ENCODE measurements at regions not wholly inside any gene's neighbourhood (a gene's known extent, or its start where the extent isn't known, plus 50 kb on each side); places are given as distances from the start of the nearest gene placed in this dataset.
A peak's percentile ranks its signal among the peaks of the same experiment; 100 is the strongest.

- no peak for DNase-seq
These were observed 377.8 kb upstream of the IRX2 start for GRCh38 chr5:3129252-3129651.

GRCh38 chr5:3127423-3127911 is 376.0 kb upstream of the IRX2 start:
- no peak for DNase-seq

GRCh38 chr5:3126639-3127038 is 375.2 kb upstream of the IRX2 start:
- no peak for DNase-seq

- no peak for DNase-seq
These were observed 372.9 kb upstream of the IRX2 start for GRCh38 chr5:3124410-3124809.

- no peak for DNase-seq
These were observed 372.3 kb upstream of the IRX2 start for GRCh38 chr5:3123763-3124157.

GRCh38 chr5:3122985-3123762 is 371.7 kb upstream of the IRX2 start:
- DNase-seq, result no peak

GRCh38 chr5:3122216-3122615 is 370.7 kb upstream of the IRX2 start:
- no peak for DNase-seq

GRCh38 chr5:3121813-3122212 is 370.3 kb upstream of the IRX2 start:
- DNase-seq, result no peak

- DNase-seq, result no peak
These were observed 368.6 kb upstream of the IRX2 start for GRCh38 chr5:3120028-3120427.

GRCh38 chr5:3119435-3119834 is 368.0 kb upstream of the IRX2 start:
- DNase-seq, result no peak

GRCh38 chr5:3118340-3118739 is 366.9 kb upstream of the IRX2 start:
- DNase-seq, result no peak

- DNase-seq, result no peak
These were observed 364.9 kb upstream of the IRX2 start for GRCh38 chr5:3116366-3116765.

- DNase-seq, result no peak
These were observed 363.0 kb upstream of the IRX2 start for GRCh38 chr5:3114467-3114866.

GRCh38 chr5:3110371-3110770 is 358.9 kb upstream of the IRX2 start:
- no peak for DNase-seq

- no peak for DNase-seq
These were observed 355.7 kb upstream of the IRX2 start for GRCh38 chr5:3107156-3107611.

GRCh38 chr5:3105581-3105980 is 354.1 kb upstream of the IRX2 start:
- DNase-seq, result no peak

GRCh38 chr5:3105172-3105571 is 353.7 kb upstream of the IRX2 start:
- no peak for DNase-seq

GRCh38 chr5:3104429-3105060 is 353.1 kb upstream of the IRX2 start:
- DNase-seq, result no peak

GRCh38 chr5:3103262-3103811 is 351.9 kb upstream of the IRX2 start:
- peak; percentile 54 for DNase-seq

GRCh38 chr5:3102531-3102930 is 351.1 kb upstream of the IRX2 start:
- no peak for DNase-seq

GRCh38 chr5:3101561-3101960 is 350.1 kb upstream of the IRX2 start:
- DNase-seq, result no peak

- no peak for DNase-seq
These were observed 349.6 kb upstream of the IRX2 start for GRCh38 chr5:3100921-3101551.

GRCh38 chr5:3099954-3100353 is 348.5 kb upstream of the IRX2 start:
- no peak for DNase-seq

GRCh38 chr5:3099526-3099925 is 348.0 kb upstream of the IRX2 start:
- DNase-seq, result no peak
